GM18868 (cell line): ENCODE measurements at regions not wholly inside any gene's neighbourhood (a gene's known extent, or its start where the extent isn't known, plus 50 kb on each side); places are given as distances from the start of the nearest gene placed in this dataset.

ENCODE experiments used
- ATAC-seq: cut with Tn5 transposase; IDR thresholded peaks from one replicate; pipeline ENCODE4 v1.9.1; 2021; ENCODE audit warnings: mild to moderate bottlenecking, moderate library complexity; ENCODE audit not compliant: unreplicated experiment

DNA sequence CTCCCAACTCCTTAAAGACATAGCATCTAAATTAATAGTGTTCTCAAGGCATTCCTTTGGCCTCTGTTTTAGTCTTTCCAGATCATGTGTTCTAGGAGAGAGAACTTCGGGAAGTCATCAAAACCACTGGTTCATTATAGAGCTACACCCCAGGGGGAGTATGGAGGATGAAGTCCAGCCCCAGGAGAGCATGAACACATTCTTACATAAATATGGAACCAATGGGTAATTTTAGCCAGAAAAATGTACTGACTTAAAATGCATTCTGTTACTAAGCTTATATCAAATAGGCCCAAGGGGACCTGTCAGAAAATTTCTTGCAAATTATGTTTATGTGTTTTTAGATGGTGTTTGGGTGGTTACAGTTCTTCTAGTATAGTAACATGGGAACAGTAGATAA lies 165.2 kb downstream of the NTMT2 start:
- no peak for ATAC-seq

DNA sequence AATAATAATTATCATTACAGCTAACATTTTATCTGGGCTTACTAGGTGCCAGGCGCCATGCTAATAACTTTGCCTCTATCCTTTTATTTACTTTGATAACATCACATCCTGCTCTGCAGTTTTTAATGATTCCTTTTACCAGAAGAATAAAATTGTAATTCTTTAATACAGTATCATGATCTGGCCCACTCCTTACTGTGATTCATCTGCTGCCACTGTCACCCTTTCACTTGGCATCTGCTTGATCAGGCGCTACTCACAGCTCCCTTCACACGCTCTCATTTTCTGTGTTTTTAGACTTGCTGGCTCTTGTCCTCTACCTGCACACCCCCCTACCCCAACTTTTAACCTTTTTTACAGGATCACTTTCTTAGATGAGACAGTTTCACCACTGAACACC lies 167.5 kb downstream of the NTMT2 start:
- ATAC-seq, result no peak

DNA sequence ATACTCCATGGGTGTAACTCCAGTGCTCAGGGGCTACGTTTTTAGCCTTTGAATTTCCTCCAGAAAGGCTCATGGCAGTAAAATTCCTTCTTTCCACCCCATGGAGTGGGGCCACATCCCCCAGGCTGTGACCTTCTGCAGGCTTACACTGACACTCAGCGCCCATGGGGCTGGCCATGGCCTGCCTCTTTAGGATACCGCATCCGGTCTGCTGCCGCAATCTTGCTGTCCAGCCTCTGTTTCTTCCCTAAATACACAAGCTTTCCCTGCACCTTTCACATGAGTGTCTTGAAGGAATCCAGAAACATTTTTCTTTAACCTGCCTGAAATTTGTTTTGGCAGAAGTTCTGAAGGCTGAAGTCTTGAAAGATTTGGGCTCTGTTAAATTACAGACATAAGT lies 170.5 kb downstream of the NTMT2 start:
- ATAC-seq, result no peak

DNA sequence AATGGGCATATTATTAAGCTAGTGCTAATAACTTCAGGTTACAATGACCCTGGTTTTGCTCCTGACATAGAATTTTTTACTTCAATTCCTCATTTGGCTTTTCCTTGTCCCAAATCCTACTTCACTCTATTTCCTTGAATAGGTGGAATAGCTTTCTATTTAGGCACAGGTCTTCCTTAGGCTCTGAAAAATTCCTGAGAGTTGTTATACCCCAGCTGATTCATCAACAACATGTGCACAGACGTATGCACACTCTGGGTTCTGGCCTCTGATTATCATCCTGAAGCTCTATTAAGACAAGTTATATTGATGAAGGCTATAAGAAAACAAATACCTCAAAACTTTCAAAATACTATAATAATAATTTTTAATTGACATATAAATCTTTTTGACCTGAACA lies 172.4 kb downstream of the NTMT2 start:
- ATAC-seq, result no peak

DNA sequence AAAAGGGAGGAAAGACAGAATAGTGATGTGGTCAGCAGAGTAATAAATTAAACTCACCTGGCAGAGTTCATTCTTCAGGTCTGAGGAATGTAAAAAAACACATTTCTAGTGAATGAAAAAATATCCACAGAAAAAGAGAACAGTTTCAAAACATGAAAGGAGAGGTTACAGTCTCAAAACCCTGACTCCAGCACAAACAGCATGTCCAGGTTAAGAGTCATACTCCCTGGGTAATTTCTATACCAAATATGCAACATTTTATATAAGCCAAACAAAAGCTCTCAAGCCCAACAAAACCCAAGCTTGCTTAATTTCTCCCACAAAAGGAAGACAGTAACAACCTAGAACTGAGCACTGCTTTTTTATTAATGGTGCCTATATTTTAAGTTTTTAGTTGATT lies 173.0 kb downstream of the NTMT2 start:
- no peak for ATAC-seq

DNA sequence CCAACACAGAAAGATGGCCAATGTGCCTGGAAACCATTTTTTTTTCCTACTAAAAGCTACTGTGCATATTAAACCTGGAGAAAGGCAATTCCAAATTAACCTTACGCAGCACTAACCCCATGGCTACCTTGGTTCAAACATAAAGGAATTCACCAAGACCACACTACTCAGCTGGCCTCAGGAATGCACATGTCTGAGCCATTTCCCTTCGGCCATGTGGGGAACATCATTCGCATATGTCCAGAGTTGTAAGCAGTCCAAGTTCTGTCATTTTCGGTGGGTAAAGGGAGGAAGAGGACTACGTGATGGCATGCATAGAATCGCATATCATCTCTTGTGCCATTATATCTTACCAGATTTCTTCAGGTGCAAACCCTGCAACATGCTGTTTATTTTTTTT lies 175.4 kb downstream of the NTMT2 start:
- ATAC-seq, result no peak

DNA sequence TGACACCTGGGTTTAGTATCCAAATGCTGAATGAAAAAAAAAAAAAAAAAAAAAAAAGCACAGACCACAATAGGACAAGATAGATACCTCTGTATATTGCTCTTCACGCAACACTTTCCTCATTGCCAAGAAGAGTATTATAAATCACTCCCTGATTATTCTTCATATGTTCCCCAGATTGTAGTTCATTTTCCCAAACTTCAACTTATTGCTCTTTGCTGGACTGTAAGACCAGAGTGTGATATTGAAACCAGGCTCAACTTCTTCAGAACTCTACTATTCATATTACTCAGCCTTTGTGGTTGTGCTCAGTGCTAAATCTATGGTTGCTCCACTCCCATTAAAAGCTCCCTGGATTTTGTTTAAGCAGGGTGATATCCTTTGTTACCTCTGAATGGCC lies 180.4 kb downstream of the NTMT2 start:
- ATAC-seq, result no peak

DNA sequence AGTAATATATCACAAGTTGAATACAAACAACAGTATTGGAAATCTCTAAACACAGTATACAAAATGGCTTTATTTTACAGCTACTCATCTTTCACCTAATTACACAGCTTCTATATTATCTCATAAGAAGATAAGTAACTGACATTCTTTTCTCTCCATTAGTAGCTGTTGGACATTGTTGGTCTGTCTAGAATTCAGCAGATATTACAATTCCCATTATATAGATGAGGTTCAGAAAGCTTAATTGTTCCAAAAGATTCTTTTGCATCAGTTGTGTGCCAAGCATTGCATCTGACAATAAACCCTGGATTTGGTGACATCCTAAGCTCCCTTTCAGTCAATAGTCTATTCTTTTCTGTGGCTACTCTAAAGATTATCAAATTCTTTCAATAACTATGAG lies 187.0 kb downstream of the NTMT2 start:
- ATAC-seq, result no peak

DNA sequence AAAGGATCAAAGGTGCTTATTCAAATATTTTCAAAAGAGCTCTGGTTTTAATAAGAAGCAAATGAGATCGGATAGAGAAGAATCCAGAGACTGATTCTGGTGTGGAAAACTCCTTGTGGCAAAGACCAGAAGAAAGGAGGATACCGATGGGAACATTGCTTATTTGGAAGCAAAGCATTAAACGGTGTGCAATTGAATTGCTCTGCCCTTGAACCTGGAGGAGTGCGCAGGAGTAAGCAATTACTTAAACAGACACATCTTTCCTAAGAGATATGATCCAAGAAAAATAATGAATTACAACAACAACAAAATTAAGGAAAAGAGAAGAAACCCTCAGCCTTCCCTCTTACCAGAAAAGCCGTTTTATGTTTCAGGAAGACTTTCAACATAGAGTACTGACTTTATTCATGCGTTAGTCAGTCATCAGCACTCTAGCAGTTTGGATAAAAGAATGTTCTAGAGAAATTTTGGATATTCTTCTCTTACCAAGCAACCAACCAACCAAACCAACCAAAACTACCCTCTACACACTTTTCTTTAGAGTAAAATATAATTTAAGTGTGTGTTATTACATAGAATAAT lies 191.7 kb downstream of the NTMT2 start:
- ATAC-seq, result no peak

DNA sequence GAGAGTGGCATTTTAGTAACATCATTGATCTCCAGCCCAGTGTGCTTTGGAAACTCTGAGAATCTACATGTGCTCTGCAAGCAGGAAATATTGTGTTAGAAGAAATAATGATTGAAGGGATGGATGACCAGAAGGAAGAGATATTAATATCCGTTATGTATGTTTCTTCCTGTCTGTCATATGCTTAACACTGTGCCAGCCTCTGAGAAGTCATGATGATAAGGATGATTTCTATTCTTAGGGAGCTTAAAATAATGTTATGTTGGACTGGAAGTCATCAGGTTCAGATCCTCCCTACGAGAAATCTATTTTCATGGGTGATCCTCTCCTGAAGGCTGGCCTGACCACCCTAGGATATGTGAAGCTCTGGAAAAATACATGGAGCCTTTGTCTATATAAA lies 192.4 kb upstream of the GORAB start:
- no peak for ATAC-seq

DNA sequence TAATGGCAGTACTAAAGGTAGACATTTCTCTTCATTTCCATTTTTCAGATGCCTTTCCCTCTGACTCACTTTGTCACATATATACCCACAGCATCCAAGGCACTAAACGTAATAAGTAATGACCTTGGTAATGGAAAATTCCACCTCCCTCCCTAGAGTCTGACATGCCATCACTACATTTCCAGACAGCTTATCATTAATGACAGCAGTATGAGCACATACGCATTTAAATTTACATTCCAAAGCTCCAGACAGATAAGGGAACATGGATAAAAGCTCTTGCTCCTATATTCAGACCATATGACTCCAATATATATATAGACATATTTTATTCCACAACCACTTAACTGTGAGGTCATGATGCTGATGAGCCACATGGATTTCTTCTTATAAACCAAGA lies 191.7 kb upstream of the GORAB start:
- ATAC-seq, result no peak

DNA sequence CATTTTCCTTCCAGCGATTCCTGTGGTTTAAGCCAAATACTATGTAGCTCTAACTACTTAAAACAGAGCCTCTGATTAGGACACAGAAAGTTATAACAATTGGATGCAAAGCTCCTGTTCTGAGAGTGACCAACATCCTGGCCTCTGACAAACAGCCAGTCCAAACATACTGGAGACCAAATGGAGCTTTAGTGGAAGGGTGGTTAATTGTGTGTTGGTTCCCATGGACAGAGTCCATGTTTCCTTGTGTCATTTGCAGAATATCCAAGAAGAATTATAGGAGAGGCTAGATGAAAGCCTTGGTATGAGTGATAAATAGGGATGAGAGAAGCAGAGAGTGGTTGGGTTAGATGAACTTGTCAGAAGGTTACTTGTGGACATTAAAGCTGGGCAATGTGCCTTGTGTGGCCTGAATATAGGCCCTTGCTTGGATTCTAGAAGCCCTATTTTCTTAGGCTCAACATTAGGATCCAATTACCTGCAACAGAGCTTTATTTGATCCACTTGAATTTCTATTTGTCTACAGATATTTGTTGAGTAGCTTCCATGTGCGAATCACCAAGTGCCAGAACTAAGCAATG lies 180.5 kb upstream of the GORAB start:
- no peak for ATAC-seq

DNA sequence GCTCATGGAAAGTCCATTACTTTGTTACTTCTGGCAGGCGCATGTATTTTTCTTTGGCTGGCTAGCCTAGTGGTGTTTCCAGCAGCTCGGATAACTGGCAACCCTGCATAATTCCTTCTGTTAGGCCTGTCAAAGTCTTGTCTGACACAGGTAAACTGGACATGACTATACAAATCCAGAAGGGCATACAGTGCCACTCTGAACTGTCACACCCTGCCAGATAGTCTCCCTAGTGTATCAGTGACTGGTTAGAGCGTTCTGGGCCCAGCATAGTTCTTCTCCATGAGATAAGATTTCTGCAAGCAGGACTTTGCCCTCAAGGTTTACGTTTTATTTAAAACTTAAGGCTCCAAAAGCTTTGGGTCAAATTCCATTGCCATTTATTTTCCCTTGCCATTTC lies 177.7 kb upstream of the GORAB start:
- ATAC-seq, result no peak

DNA sequence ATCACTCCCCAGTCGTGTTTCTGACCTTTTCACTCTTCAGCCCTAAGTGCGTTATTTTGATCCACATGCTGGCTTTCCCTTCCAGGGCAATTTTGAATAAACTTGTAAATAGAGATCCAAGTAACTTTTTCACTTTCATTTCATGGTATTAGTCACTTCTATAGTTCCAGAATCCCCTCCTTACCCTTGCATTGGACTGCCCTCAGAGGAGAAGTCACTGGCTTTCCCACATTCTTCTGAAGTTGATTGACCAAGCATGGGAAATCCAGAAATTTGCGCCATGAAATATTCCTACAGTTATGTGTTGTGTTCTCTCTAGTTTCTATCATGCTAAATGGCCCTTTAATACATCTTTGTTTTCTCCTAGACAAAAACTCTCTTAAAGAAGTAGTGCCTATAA lies 177.3 kb upstream of the GORAB start:
- ATAC-seq, result no peak

DNA sequence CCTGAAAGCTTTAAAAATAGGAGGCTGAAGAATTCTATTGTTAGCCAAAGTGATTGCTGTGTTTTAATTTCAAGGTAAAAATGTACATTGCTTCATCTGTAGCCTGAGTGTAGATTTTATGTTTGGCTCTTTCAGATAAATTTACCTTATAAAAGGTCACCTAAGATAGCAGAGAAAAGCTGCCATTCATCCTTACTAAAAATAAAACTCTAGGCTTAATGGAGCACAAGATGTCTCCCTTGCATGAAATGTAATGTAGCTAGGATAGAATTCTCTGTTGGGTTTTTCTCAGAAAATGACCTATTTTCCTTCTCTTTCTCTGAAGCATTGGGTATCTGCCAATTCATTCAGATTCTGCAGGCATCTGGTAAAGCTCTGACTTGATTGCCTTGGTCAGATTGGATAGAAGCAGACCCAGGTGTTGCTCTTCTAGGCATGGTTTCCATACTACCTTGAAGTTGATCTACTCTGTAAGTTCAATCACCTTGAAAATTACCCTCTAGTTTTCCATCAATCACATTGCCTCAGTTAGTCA lies 176.6 kb upstream of the GORAB start:
- ATAC-seq, result no peak

DNA sequence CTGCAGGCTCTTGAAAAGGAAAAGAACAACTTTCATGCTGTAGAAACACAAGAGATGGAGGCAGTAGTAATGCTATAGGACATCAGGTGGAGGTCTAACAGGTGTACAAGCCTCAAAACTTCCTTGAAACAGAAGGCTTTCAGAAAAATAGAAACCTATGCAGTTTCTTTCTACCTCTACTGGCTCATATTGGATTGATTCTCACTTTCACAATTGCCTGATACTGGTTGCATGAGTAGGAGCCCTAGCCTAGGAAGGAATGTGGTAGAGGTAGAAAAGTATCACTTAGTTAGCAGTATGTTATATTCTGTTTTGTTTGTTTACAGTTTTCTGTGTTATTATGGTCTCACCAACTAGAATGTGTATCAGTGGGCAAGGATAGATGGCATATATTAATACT lies 175.4 kb upstream of the GORAB start:
- no peak for ATAC-seq

DNA sequence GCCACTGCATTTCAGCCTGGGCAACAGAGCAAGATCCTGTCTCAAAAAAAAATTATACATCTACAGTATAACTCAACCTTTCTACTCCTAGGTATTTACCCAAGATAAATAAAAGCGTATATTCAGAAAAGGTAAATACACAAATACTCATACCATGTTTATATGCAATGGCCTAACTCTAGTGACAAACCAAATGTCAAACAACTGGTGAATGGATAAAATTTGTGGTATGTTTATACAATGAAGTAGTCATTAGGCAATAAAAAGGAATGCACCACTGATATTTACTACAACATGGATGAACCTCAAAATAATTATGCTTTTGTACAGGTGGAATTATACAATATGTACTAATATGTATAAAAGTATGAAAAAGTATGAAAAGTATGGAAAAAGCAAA lies 174.2 kb upstream of the GORAB start:
- ATAC-seq, result no peak

DNA sequence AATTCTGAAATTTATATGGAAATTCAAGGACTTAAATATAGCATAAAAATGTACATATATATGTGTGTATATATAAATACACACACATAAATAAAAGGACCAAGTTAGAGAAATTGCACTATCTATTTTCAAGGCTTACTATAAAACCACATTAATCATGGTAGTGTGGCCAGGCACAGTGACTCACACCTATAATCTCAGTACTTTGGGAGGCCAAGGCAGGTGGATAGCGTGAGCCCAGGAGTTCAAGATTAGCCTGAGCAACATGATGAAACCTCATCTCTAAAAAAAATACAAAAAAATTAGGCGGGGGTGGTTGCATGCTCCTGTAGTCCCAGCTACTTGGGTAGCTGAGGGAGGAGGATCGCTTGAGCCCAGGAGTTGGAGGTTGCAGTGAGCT lies 171.4 kb upstream of the GORAB start:
- no peak for ATAC-seq

DNA sequence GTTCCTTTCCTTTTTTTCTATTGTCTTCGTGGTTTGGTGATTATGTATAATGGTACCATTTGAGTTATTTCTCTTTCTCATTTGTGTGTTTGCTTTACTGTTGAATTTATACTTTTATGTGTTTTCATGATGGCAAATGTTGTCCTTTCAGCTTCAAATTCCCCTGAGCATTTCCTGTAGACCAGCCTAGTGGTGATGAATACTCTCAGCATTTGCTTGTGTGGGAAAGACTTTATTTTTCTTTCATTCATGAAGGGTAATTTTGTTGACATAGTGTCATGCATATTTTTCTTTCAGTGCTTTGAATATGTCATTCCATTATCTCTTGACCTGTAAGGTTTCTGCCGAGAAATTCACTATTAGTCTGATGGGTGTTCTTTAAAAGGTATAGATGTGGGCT lies 166.6 kb upstream of the GORAB start:
- ATAC-seq, result no peak

DNA sequence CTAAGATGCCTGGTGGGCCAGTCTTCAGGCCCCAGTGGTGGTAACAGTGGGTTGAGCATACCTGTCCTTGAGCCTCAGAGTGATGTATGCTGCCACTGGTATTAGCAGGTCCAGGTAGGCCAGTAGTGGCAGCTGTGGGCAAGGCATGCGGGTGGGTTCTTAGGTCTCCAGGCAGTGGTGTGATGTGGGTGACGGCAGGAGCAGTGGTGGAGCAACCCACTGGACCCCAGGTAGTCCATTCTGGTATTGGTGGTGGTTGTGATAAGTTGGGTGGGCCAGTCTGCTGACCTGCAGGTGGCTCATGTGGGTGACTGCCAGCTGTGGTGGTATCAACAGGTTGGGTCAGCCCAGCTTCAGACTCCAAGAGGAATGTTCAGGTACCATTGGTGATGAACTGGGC lies 165.0 kb upstream of the GORAB start:
- ATAC-seq, result no peak

DNA sequence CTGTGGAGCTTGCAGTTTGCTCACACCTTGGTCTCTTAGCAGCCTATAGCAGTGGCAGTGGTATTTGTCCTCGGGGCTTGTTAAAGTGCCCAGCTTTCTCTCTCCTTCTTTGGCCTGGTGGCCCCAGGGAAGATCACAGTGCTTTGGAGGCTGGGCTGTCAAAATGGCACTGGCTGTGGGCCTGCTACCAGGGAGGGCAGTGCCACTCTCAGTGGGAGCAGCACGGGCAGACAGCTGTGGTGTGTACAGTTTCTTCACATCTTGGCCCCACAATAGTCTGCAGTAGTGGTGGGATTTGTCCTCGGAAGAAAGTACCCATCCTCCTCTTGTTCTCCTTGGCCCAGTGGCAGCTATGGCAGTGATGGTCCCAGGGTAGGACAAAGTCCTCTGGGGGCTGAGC lies 164.4 kb upstream of the GORAB start:
- ATAC-seq, result no peak

DNA sequence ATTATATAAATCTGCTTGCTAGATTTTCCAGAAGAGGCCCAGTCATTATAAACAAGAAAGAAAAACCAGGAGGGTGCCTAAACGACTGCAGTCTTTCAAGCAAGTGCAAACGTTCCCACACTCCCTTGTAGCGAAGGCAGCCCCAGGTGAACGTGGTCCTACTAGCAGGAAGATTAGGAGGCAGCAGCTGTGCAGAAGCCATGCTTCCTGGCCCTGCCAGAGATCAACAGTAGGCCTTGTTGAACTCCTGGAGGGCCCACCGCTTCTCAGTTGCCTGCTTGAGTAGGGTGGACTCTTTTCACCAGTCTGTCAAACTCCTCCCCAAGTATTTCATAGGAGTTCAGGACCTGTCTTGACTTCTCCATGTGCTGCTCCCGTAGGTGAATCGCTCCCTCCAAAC lies 163.0 kb upstream of the GORAB start:
- no peak for ATAC-seq

DNA sequence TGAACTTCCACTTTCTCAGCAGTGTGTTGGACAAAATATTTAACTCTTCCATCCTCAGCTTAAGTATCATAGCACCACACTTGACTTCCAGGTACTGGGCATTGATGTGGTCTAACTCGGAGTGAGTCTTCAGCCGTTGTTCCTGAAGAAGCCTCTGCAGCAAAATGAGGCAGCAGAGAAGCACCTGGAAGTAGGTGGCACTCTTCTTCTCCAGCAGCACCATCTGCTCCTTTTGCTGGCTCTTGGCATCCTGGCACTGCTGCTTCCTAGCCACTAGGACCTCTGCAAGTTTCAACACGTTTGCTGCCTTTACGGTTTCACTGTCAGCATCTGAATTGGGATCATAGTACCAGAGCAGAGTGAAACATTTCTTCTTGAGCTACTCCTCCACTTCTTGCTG lies 162.5 kb upstream of the GORAB start:
- no peak for ATAC-seq
